Astrocyte of the cerebellum (primary cell): ENCODE measurements at regions not wholly inside any gene's neighbourhood (a gene's known extent, or its start where the extent isn't known, plus 50 kb on each side); places are given as distances from the start of the nearest gene placed in this dataset.

Experiments used
- DNase-seq: peaks from one replicate; pipeline ENCODE4 v3.0.0-alpha.2; 2011; ENCODE audit warnings: low read depth
- H3K4me3 ChIP-seq: 2 replicates; pipeline ENCODE4 v1.5.1; 2011; ENCODE audit warnings: mild to moderate bottlenecking, low read depth, low read length, moderate library complexity
- in situ Hi-C: cut with HindIII; loops from 2 replicates; pipeline ENCODE4 v1.10.0; 2017; ENCODE audit warnings: low sequenced_read_pairs
- TF ChIP-seq, protein P1 (sequence below): IDR thresholded peaks from 2 replicates; pipeline ENCODE4 v1.5.1; 2012; ENCODE audit warnings: low read length, low read depth, moderate library complexity, mild to moderate bottlenecking; ENCODE audit errors: missing control alignments

DNA sequence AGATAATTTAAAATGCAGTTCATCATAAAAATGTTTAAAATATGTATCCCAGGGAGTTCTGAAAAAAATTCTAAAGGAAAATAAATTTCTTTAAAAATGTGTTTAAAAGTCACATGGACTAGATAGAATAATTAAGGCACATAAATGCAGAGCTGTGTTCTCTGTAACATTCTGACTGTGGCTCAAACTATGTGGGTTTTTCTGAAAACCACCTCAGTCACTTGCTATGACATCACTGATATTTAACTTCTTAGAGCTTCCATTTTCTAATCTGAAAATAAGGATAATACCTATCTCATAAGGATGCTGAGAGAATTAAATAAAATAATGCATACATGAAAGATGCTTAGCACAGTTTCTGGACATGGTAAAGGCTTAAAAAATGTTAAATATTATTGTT is 107.3 kb downstream of the SLC41A2 start:
- no peak overlapping the region for H3K4me3 ChIP-seq
- TF ChIP-seq, protein P1, sequence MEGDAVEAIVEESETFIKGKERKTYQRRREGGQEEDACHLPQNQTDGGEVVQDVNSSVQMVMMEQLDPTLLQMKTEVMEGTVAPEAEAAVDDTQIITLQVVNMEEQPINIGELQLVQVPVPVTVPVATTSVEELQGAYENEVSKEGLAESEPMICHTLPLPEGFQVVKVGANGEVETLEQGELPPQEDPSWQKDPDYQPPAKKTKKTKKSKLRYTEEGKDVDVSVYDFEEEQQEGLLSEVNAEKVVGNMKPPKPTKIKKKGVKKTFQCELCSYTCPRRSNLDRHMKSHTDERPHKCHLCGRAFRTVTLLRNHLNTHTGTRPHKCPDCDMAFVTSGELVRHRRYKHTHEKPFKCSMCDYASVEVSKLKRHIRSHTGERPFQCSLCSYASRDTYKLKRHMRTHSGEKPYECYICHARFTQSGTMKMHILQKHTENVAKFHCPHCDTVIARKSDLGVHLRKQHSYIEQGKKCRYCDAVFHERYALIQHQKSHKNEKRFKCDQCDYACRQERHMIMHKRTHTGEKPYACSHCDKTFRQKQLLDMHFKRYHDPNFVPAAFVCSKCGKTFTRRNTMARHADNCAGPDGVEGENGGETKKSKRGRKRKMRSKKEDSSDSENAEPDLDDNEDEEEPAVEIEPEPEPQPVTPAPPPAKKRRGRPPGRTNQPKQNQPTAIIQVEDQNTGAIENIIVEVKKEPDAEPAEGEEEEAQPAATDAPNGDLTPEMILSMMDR: no peak
- in situ Hi-C loops: no loop called here
- DNase-seq: no peak

DNA sequence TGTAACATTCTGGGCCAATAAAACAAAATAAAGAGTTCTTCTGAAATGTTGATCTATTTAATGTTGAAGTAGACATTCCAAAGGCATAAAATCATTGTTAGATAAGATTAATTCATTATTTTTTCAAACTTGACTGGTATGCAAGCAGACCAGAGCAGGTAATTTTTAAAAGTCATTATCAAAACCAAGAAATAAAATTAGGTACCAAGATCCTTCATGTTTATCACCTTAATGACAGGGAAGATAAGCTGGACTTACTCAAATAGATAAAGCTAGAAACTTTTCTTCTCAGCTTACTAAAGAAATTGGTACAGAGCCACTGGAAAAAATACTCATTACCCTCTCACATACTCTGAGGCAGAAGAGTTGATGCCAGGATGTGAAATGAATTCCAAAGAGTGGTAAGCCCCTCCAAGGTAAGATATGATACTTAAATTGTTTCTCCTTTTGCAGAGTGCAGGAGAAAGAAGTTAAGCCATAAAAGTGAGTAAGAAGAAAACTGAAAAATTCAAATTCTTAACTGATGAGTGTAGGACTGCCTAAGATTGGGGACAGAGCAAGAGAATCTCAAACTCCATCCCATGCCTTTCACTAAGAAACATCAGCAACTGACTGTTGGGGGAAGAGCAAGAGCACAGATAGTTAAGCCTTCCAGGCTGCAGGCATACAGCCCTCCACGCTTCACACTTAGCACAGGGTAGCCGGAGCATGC is 111.9 kb downstream of the SLC41A2 start:
- in situ Hi-C loops: no loop called here
- H3K4me3 ChIP-seq: no peak overlapping the region
- DNase-seq: no peak
- TF ChIP-seq, protein P1: no peak

- in situ Hi-C loops: no loop called here
- no peak overlapping the region for H3K4me3 ChIP-seq
- no peak for DNase-seq
- TF ChIP-seq, protein P1: no peak
These were observed 114.0 kb downstream of the SLC41A2 start for GRCh38 chr12:104844123-104844522.

DNA sequence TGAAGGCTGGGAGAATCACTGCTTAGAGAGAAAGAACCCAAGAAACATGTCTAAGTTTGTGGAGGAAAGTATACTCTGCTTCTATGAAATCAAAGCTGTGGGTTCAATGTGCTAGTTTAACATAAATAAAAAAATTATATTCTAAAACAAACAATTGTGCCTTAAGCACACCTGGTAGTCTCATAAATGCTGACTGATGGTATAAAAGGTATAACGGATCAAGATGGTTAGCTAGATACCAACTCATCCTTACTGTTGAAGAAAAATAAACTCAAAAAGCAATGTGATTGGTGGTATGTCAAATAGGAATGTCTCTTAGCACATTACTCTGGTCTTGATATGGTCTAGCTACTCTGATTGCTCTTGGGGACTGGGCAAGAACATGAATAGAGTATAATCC is 117.8 kb downstream of the SLC41A2 start:
- H3K4me3 ChIP-seq: no peak overlapping the region
- in situ Hi-C loops: no loop called here
- TF ChIP-seq, protein P1: no peak
- DNase-seq: no peak

DNA sequence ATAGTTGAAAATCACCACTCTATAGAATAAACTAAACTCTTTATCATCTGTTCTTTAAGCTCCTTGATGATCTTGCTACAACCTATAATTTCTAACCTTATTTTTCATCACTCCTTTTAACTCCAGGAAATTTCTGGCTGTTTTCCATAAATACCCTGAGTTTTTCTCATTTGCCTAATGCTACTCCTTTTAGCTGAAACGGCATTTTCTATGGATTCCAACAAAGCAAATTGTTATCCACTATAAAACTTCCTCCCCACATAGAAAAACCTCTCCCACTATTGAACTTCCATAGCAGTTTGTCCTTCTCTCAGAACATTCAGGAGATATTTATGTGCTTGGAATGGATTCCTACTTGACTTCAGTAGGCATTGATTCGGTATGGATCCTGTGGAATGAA is 122.8 kb downstream of the SLC41A2 start:
- TF ChIP-seq, protein P1: no peak
- no peak for DNase-seq
- H3K4me3 ChIP-seq: no peak overlapping the region
- in situ Hi-C loops: no loop called here

DNA sequence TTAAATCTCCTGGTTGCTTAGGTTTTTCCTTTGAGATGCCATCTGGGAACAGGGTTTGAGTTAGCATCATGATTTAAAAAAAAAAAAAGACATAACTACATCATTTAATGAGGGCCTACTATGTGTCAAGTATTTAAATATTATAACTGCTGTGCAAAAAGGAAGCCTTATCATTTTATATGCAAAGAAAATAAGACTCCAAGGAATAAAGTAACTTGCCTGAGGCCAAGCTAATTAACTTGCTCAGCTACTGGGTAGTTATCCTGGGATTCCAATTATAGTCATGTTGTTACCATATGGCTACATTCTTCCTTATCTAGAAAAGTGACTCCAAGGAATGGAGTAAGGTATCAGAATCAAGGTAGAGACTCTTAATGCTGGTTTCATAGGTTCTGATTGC is 123.5 kb downstream of the SLC41A2 start:
- H3K4me3 ChIP-seq: no peak overlapping the region
- in situ Hi-C loops: no loop called here
- DNase-seq: no peak
- TF ChIP-seq, protein P1: no peak

- no peak for DNase-seq
- TF ChIP-seq, protein P1: no peak
- in situ Hi-C loops: no loop called here
- no peak overlapping the region for H3K4me3 ChIP-seq
These were observed 124.3 kb downstream of the SLC41A2 start for GRCh38 chr12:104833756-104834155.
